ENCODE measurements at regions not wholly inside any gene's neighbourhood (a gene's known extent, or its start where the extent isn't known, plus 50 kb on each side); places are given as distances from the start of the nearest gene placed in this dataset.

DNA sequence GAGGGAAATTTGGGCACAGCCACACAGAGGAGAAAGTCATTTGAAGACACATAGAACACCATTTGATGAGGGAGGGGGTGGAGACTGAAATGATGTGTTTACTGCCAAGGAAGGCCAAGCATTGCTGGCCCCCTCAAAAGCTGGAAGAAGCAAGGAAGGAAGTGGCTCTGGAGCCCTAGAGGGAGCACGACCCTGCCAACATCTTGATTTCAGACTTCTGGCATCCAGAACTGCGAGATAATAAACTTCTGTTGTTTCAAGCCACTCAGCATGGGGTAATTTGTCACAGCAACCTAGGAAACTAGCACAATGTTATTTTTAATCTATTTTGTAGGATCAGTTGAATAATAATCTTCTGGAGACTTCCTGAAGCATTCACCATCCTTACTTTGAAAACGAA lies 314.8 kb upstream of the GOT2 start:
- TF ChIP-seq, protein P1, sequence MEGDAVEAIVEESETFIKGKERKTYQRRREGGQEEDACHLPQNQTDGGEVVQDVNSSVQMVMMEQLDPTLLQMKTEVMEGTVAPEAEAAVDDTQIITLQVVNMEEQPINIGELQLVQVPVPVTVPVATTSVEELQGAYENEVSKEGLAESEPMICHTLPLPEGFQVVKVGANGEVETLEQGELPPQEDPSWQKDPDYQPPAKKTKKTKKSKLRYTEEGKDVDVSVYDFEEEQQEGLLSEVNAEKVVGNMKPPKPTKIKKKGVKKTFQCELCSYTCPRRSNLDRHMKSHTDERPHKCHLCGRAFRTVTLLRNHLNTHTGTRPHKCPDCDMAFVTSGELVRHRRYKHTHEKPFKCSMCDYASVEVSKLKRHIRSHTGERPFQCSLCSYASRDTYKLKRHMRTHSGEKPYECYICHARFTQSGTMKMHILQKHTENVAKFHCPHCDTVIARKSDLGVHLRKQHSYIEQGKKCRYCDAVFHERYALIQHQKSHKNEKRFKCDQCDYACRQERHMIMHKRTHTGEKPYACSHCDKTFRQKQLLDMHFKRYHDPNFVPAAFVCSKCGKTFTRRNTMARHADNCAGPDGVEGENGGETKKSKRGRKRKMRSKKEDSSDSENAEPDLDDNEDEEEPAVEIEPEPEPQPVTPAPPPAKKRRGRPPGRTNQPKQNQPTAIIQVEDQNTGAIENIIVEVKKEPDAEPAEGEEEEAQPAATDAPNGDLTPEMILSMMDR (conservative IDR thresholded peaks at IDR 0.05), result no peak
- no peak overlapping the region for H3K27ac ChIP-seq

DNA sequence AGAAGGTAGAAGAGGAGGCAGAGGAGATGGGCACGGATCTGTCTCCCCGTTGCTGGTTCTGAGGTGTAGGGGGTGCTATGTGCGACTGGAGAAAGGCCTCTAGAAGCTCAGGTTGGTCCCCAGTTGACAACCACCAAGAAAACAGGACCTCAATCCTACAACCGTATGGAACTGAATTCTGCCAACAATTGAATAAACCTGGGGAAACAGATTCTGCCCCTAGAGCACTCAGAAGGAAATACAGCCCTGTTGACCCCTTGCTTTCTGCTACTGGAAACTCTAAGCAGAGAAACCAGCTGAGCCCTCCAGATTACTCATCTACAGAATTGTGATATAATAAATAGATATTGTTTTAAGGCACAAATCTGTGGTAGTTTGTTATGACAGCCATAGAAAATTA lies 313.0 kb upstream of the GOT2 start:
- TF ChIP-seq, protein P1 (conservative IDR thresholded peaks at IDR 0.05), result no peak
- no peak overlapping the region for H3K27ac ChIP-seq

GRCh38 chr16:59046335-59046734 lies 312.2 kb upstream of the GOT2 start:
- no peak overlapping the region for H3K27ac ChIP-seq
- TF ChIP-seq, protein P1 (conservative IDR thresholded peaks at IDR 0.05), result no peak

- TF ChIP-seq, protein P1 (conservative IDR thresholded peaks at IDR 0.05), result no peak
- no peak overlapping the region for H3K27ac ChIP-seq
These were observed 311.4 kb upstream of the GOT2 start for GRCh38 chr16:59045501-59045900.

DNA sequence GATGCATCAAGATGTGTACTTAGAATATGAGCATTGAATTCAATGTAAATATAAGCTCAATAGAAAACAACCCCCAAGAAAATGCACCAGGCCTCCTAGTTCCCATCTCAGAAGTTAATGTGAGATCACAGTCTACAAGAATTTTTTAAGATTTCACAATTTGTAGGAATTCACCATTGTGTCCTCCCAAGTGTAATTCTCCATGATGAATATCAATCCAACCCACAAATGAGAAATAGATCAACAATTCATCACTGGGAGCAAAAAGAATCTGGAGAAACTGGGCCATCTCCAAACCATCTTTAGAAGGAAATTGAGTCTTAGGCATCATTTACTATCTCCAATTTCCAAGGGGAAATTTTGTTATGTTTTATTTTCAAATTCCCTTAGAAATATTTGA lies 310.5 kb upstream of the GOT2 start:
- TF ChIP-seq, protein P1 (conservative IDR thresholded peaks at IDR 0.05), result no peak
- H3K27ac ChIP-seq, result no peak overlapping the region

DNA sequence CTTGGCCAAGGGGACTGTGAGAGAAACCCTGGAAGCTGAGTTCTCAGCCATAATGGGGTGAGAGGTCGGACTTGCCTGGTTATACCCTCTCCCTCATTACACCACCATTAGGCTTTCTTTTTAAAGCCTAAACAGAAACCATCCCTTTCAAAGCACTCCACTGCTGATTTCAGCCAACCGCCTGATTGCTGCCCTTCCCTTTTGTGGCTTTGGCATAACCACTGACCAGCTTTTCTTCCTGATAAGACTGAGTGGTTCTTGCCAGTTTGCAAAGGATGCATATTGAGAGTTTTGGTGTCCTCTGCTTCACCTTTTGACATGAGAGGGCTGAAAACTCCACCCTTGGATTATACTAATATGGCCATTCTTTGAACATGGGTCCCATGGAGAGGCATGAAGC lies 308.2 kb upstream of the GOT2 start:
- H3K27ac ChIP-seq, result no peak overlapping the region
- TF ChIP-seq, protein P1 (conservative IDR thresholded peaks at IDR 0.05), result no peak

DNA sequence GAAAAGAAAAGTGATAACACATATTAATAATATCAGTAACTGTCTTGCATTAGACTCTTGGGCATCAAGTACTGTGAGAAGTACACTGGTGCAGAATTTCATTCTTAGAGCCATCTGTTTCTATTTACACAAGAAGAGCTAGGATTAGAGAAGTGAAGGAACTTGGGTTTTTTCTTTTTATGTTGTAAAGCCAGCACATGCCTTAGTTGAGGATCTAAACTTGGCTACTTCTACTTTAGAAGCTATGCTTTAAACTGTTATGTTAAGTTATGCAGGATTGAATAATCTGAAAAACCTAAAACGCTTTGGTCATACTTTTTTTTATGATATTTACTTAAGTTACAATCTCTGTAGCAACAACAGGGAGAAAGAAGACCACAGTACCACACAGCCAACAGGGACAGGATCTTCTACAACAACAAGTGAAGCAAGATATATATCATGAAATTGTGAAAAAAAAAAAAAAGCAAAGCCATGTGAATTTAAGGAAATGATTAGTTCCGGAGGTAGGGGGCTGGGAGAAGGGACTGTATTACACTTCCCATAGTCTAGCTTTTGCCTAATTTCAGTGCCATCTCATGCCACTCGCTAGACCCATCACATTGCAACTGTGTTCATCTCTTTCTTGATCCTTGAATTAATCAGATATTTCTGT lies 305.1 kb upstream of the GOT2 start:
- H3K27ac ChIP-seq, result no peak overlapping the region
- TF ChIP-seq, protein P1 (conservative IDR thresholded peaks at IDR 0.05), result no peak
